H1 (cell line): ENCODE measurements at regions not wholly inside any gene's neighbourhood (a gene's known extent, or its start where the extent isn't known, plus 50 kb on each side); places are given as distances from the start of the nearest gene placed in this dataset.

ENCODE experiments used
- BCL11A ChIP-seq, 2 experiments: IDR thresholded peaks; one replicate each; pipeline ENCODE4 v1.6.1; 2011; ENCODE audit warnings: low read depth in 2 of 2, low read length in 2 of 2, mild to moderate bottlenecking in 2 of 2
- CHD2 ChIP-seq: IDR thresholded peaks from 2 replicates; pipeline ENCODE4 v1.6.1; 2012; ENCODE audit warnings: low read length, improper control_type of control experiment
- CREB1 ChIP-seq: IDR thresholded peaks from 2 replicates; pipeline ENCODE4 v1.6.1; 2012; ENCODE audit warnings: inconsistent platforms
- EZH2 ChIP-seq: fragments of 200-600 bp; sonication (generic); IDR thresholded peaks from 2 replicates; pipeline ENCODE4 v1.7.1; 2012; ENCODE audit warnings: low read depth, mild to moderate bottlenecking, moderate library complexity, low read length, inconsistent platforms; ENCODE audit not compliant: severe bottlenecking
- HDAC2 ChIP-seq, 2 experiments: fragments of 300-600 bp in 1 of 2; sonication (generic) in 1 of 2; IDR thresholded peaks; 2 replicates each; pipeline ENCODE4 v1.6.1; 2011 to 2012; ENCODE audit warnings: low read depth in 2 of 2, low read length in 2 of 2, mild to moderate bottlenecking in 2 of 2, moderate library complexity in 2 of 2, borderline replicate concordance in 1 of 2, inconsistent platforms in 1 of 2
- POLR2A ChIP-seq, 2 experiments: IDR thresholded peaks; 1 replicate in 1 of 2; 2 replicates in 1 of 2; pipeline ENCODE4 v1.6.1; 2011; ENCODE audit warnings: low read depth in 2 of 2, low read length in 2 of 2, mild to moderate bottlenecking in 2 of 2; ENCODE audit errors: control extremely low read depth in 1 of 2
- RFX5 ChIP-seq: IDR thresholded peaks from 2 replicates; pipeline ENCODE4 v1.6.1; 2011; ENCODE audit warnings: low read depth, low read length, improper control_type of control experiment, borderline replicate concordance
- SAP30 ChIP-seq: fragments of 300-600 bp; sonication (generic); IDR thresholded peaks from 2 replicates; pipeline ENCODE4 v1.7.1; 2012; ENCODE audit warnings: low read length, moderate library complexity, mild to moderate bottlenecking, inconsistent platforms; ENCODE audit not compliant: insufficient read depth, insufficient replicate concordance
- TF ChIP-seq, protein P1 (sequence below), 3 experiments: IDR thresholded peaks; 1 replicate in 2 of 3; 2 replicates in 1 of 3; pipeline versions ENCODE4 v1.5.1 to v1.6.1; 2011; ENCODE audit warnings: low read length in 3 of 3, mild to moderate bottlenecking in 3 of 3, inconsistent platforms in 2 of 3, low read depth in 1 of 3, moderate library complexity in 1 of 3; ENCODE audit not compliant: insufficient read depth in 1 of 3; ENCODE audit errors: control extremely low read depth in 1 of 3
- TF ChIP-seq, protein P2 (sequence below): IDR thresholded peaks from 2 replicates; pipeline ENCODE4 v1.6.1; 2012; ENCODE audit warnings: inconsistent platforms

DNA sequence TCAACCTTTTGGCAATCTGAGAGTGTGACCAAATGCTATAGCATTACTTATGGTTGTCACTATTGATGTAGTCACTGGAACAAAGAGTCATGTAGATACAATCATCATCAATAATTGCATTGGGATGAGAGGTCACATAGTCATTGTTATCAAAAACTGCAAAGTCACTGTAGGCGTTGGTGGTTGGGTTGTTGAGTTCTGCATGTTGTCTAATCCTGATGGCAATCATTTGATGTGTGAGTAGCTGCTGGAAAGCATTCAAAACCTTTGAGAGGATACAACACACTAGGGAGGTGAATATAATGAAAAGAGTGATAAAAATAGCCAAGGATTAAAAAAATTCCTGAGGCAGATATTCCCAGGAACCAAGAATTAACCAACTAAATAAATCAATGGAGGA is 214.7 kb upstream of the SYT10 start:
- TF ChIP-seq, protein P1, sequence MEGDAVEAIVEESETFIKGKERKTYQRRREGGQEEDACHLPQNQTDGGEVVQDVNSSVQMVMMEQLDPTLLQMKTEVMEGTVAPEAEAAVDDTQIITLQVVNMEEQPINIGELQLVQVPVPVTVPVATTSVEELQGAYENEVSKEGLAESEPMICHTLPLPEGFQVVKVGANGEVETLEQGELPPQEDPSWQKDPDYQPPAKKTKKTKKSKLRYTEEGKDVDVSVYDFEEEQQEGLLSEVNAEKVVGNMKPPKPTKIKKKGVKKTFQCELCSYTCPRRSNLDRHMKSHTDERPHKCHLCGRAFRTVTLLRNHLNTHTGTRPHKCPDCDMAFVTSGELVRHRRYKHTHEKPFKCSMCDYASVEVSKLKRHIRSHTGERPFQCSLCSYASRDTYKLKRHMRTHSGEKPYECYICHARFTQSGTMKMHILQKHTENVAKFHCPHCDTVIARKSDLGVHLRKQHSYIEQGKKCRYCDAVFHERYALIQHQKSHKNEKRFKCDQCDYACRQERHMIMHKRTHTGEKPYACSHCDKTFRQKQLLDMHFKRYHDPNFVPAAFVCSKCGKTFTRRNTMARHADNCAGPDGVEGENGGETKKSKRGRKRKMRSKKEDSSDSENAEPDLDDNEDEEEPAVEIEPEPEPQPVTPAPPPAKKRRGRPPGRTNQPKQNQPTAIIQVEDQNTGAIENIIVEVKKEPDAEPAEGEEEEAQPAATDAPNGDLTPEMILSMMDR (IDR thresholded peaks at IDR 0.05; ENCODE audit: control extremely low read depth in 1 of 3, insufficient read depth in 1 of 3, low read depth in 1 of 3, low read length in 3 of 3), result no peak
- no peak for TF ChIP-seq BCL11A (IDR thresholded peaks at IDR 0.05; ENCODE audit: low read depth in 2 of 2, low read length in 2 of 2)
- TF ChIP-seq, protein P2, sequence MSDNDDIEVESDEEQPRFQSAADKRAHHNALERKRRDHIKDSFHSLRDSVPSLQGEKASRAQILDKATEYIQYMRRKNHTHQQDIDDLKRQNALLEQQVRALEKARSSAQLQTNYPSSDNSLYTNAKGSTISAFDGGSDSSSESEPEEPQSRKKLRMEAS, result no peak
- no peak for TF ChIP-seq CHD2
- TF ChIP-seq SAP30, result no peak
- no peak for TF ChIP-seq CREB1
- no peak for TF ChIP-seq EZH2
- TF ChIP-seq POLR2A (IDR thresholded peaks at IDR 0.05; ENCODE audit: control extremely low read depth in 1 of 2, low read depth in 2 of 2, low read length in 2 of 2), result no peak
- TF ChIP-seq RFX5, result no peak
- no peak for TF ChIP-seq HDAC2 (IDR thresholded peaks at IDR 0.05; ENCODE audit: borderline replicate concordance in 1 of 2, low read depth in 2 of 2, low read length in 2 of 2)
